BJ (cell line): ENCODE measurements at regions not wholly inside any gene's neighbourhood (a gene's known extent, or its start where the extent isn't known, plus 50 kb on each side); places are given as distances from the start of the nearest gene placed in this dataset.
A peak's percentile ranks its signal among the peaks of the same experiment; 100 is the strongest.

Experiments
- CTCF ChIA-PET: fragments of 350-600 bp; formaldehyde crosslinking; extraction: SDS; loops from one replicate; lab custom pipeline; 2021; ENCODE audit warnings: antibody characterized with exemption, inconsistent platforms; lab: Yijun Ruan, JAX
- POLR2A ChIA-PET: fragments of 300-600 bp; sonication (Branson Sonifier 250); formaldehyde crosslinking; extraction: SDS; loops from one replicate; lab custom pipeline; 2021; ENCODE audit warnings: antibody characterized with exemption; lab: Charles Lee
- DNase-seq: peaks from one replicate; pipeline ENCODE4 v3.0.0-alpha.2; 2011; ENCODE audit warnings: low read depth
- H3K27me3 ChIP-seq: 2 replicates; pipeline ENCODE4 v1.6.0; 2011; ENCODE audit warnings: low read length; ENCODE audit not compliant: control insufficient read depth, insufficient read depth
- H3K36me3 ChIP-seq: 2 replicates; pipeline ENCODE4 v1.5.1; 2011; ENCODE audit warnings: low read length; ENCODE audit not compliant: control insufficient read depth, insufficient read depth
- H3K4me3 ChIP-seq: 2 replicates; pipeline ENCODE4 v1.5.1; 2011; ENCODE audit warnings: low read depth, mild to moderate bottlenecking, control low read depth, low read length
- CTCF ChIP-seq: IDR thresholded peaks from 2 replicates; pipeline ENCODE4 v1.5.1; 2011; ENCODE audit warnings: low read depth, mild to moderate bottlenecking, control low read depth, inconsistent platforms, low read length, moderate library complexity; ENCODE audit not compliant: insufficient read depth

- DNase-seq: no peak
- POLR2A ChIA-PET: no interaction called here
- no peak overlapping the region for H3K4me3 ChIP-seq
- no peaks in the 10 kb centered on the region for H3K36me3 ChIP-seq
- no peak for TF ChIP-seq CTCF
- CTCF ChIA-PET: no interaction called here
- H3K27me3 ChIP-seq: no peaks in the 10 kb centered on the region
Measured at GRCh38 chr13:74825938-74826246, 656.1 kb downstream of the TBC1D4 start.

- ChIA-PET POLR2A (no interaction called here), CTCF (no interaction called here)
- TF ChIP-seq CTCF: no peak
- DNase-seq: peak; percentile 52
- H3K36me3 ChIP-seq: no peaks in the 10 kb centered on the region
- no peak overlapping the region for H3K4me3 ChIP-seq
- no peaks in the 10 kb centered on the region for H3K27me3 ChIP-seq
Measured at GRCh38 chr13:74825152-74825937, 656.6 kb downstream of the TBC1D4 start.

GRCh38 chr13:74820809-74821208 is 661.2 kb downstream of the TBC1D4 start:
- H3K27me3 ChIP-seq: no peaks in the 10 kb centered on the region
- CTCF ChIA-PET: interaction anchor here (1.4 kb wide), 1 partner anchor 22 kb away, joined by 3 read pairs; no protein-coding TSS in a partner anchor
- H3K4me3 ChIP-seq: no peak overlapping the region
- DNase-seq: no peak
- POLR2A ChIA-PET: no interaction called here
- no peaks in the 10 kb centered on the region for H3K36me3 ChIP-seq
- TF ChIP-seq CTCF: no peak

GRCh38 chr13:74819549-74819948 is 662.4 kb downstream of the TBC1D4 start:
- TF ChIP-seq CTCF: no peak
- no peak for DNase-seq
- ChIA-PET POLR2A (no interaction called here), CTCF (no interaction called here)
- no peaks in the 10 kb centered on the region for H3K36me3 ChIP-seq
- H3K4me3 ChIP-seq: no peak overlapping the region
- H3K27me3 ChIP-seq: no peaks in the 10 kb centered on the region

- H3K27me3 ChIP-seq: no peaks in the 10 kb centered on the region
- no peak overlapping the region for H3K4me3 ChIP-seq
- no peak for DNase-seq
- no peak for TF ChIP-seq CTCF
- ChIA-PET CTCF (interaction anchor here (0.6 kb wide), 1 partner anchor 13 kb away, joined by 4 read pairs; no protein-coding TSS in a partner anchor), POLR2A (no interaction called here)
- no peaks in the 10 kb centered on the region for H3K36me3 ChIP-seq
Measured at GRCh38 chr13:74816737-74817136, 665.2 kb downstream of the TBC1D4 start.
